Heart left ventricle (tissue), 13 donors: ENCODE measurements at regions not wholly inside any gene's neighbourhood (a gene's known extent, or its start where the extent isn't known, plus 50 kb on each side); places are given as distances from the start of the nearest gene placed in this dataset.

Experiments
- CTCF ChIP-seq, 12 donors: fragments of 200-600 bp; sonication (generic) in 4 of 12; IDR thresholded peaks; one replicate each; pipeline versions ENCODE4 v1.5.0 to v1.8.0; 2018 to 2022; ENCODE audit warnings: antibody characterized with exemption in 12 of 12, mild to moderate bottlenecking in 5 of 12
- POLR2A ChIP-seq, 2 donors: fragments of 450-650 bp; IDR thresholded peaks; one replicate each; pipeline ENCODE4 v1.6.1; 2017; ENCODE audit warnings: antibody characterized with exemption in 2 of 2, mild to moderate bottlenecking in 2 of 2, moderate library complexity in 2 of 2
- donor health status: ischemic (EF 13 %, LVEDD 7.1; RV severe dilation, severe dysfunction).
- donor health status: DM: no; HTN: yes; CAD: no.
- donor health status: DM: no; HTN: no; CAD: no.
- donor health status: ischemic (EF 25% LVEDD 6.9; RV normal size, moderate dysfunction).
- donor health status: ischemic (EF 25% LVEDD 5.7; RV mildly dilated, moderate dysfunction).
- donor health status: ischemic (EF 35%, LVEDD 5.7; RV mildly dilated, moderate dysfunction).
- donor health status: nonischemic (EF 11% LVEDD 7.7; RV severe dilation, severe dysfunction).
- donor health status: DM: yes; HTN: yes; CAD: no.
- donor health status: PGD.
- donor health status: ischemic (EF 29% LVEDD 5.4; RV normal size, mild dysfunction).
- donor health status: nonischemic (EF 23%, LVEDD 6.1; RV moderate dilation, normal function).

GRCh38 chr1:56215086-56215485 is 364.3 kb downstream of the PLPP3 start:
- TF ChIP-seq CTCF (IDR thresholded peaks at IDR 0.05) (no peak), POLR2A (IDR thresholded peaks at IDR 0.05) (no peak)
